GM11168 (cell line): ENCODE measurements at regions not wholly inside any gene's neighbourhood (a gene's known extent, or its start where the extent isn't known, plus 50 kb on each side); places are given as distances from the start of the nearest gene placed in this dataset.
"Not testable (repeated sequence)": the region's sequence is repeated elsewhere in the genome, so short reads cannot be mapped to it uniquely, and the experiment has no call there.

Source experiments
- in situ Hi-C: fragments of 300-500 bp; cut with MboI; formaldehyde crosslinking; loops from one replicate; pipeline ENCODE4 v1.12.0; 2022; ENCODE audit warnings: low sequenced_read_pairs; ENCODE audit not compliant: unreplicated experiment

DNA sequence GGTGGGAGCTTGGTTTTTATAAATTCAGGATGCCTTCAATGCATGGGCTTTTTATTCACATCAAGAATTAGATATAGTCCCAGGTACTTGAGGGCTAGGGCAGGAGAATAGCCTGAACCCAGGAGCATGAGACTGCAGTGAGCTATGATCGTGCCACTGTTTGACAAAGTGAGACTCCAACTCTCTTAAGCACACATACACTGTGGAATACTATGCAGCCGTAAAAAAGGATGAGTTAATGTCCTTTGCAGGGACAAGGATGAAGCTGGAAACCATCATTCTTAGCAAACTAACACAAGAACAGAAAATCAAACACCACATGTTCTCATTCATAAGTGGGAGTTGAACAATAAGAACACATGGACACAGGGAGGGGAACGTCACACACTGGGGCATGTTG, 470.0 kb downstream of the SETD4 start:
- in situ Hi-C loops, result not testable (repeated sequence)

DNA sequence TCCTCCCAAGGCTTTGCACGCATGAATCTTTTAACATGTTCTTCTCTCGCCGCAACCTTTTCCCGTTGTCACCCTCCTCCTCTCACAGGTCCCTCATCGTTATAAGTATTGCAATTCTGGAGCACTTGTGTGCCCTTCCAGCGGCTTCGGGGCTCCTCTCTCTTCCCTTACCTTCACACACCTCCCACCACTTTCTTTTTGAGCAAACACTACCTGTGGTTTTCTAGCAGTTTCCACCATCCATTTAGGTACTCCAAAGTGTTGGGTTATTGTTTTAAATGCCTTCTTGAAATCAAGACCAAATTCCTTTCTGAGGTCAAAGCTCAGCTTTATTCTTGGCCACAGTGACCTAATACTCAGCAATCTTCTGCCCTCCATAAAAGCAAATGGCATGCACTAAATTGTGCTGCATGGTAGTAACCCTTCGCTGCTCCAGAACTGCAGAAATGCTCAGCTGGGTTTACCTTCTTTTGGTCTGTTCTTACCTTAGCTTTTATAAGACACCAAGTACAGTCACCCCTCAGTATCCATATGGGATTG, 472.4 kb downstream of the SETD4 start:
- in situ Hi-C loops, result no loop called here

DNA sequence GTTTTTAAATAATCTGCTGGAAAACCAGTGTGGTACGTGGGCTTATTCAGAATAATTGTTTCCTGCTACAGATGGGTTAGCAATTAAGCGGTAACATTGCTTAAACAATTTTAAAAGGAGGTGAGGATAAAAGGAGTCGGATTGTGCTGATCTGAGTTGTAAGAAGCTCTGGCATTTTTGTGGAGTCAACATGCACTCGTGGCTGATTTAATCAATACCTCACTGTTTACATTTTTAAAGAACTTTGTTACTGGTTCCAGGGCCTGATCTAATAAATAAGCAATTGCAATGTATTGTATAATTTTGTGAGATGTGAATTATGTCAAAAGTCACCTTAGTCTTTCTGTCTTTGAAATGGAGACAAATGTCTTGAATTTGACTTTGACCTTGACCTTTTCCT, 474.0 kb downstream of the SETD4 start:
- in situ Hi-C loops, result no loop called here

GRCh38 chr21:35585878-35586277, 474.4 kb downstream of the SETD4 start:
- in situ Hi-C loops, result no loop called here

GRCh38 chr21:35585155-35585554, 475.2 kb downstream of the SETD4 start:
- in situ Hi-C loops, result no loop called here

GRCh38 chr21:35583566-35584216, 476.6 kb downstream of the SETD4 start:
- in situ Hi-C loops, result no loop called here

- in situ Hi-C loops, result no loop called here
These were observed 477.6 kb downstream of the SETD4 start for GRCh38 chr21:35582731-35583130.

- in situ Hi-C loops, result no loop called here
These were observed 478.7 kb downstream of the SETD4 start for GRCh38 chr21:35581640-35582039.

GRCh38 chr21:35579520-35580293, 480.6 kb downstream of the SETD4 start:
- in situ Hi-C loops, result no loop called here

- in situ Hi-C loops, result no loop called here
These were observed 481.4 kb downstream of the SETD4 start for GRCh38 chr21:35578831-35579471.

- in situ Hi-C loops, result no loop called here
These were observed 482.0 kb downstream of the SETD4 start for GRCh38 chr21:35578347-35578782.

- in situ Hi-C loops, result no loop called here
These were observed 484.9 kb downstream of the SETD4 start for GRCh38 chr21:35575280-35575915.

- in situ Hi-C loops, result no loop called here
These were observed 486.6 kb downstream of the SETD4 start for GRCh38 chr21:35573472-35574374.

GRCh38 chr21:35571910-35572309, 488.4 kb downstream of the SETD4 start:
- in situ Hi-C loops, result no loop called here

GRCh38 chr21:35568643-35569042, 491.7 kb downstream of the SETD4 start:
- in situ Hi-C loops, result no loop called here

DNA sequence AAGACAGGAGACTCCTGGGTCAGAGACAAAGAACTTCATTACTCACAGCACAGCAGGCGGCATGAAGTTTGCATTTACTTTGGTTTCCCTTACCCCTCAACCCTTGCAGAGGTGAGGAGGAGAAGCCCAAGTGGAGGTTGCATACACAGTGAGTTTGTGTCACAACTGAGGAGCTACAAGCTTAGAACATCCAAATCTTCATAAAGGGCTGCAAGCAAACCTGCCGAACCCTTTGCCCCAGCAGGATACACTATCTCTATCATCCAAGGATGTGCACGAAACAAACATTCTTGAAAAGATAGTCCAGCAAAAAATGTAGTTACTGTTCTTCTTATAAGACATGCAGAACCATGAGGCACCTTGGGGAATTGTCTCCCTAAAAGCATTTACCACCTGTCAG, 493.5 kb downstream of the SETD4 start:
- in situ Hi-C loops, result no loop called here

- in situ Hi-C loops, result no loop called here
These were observed 495.1 kb downstream of the SETD4 start for GRCh38 chr21:35565204-35565611.

DNA sequence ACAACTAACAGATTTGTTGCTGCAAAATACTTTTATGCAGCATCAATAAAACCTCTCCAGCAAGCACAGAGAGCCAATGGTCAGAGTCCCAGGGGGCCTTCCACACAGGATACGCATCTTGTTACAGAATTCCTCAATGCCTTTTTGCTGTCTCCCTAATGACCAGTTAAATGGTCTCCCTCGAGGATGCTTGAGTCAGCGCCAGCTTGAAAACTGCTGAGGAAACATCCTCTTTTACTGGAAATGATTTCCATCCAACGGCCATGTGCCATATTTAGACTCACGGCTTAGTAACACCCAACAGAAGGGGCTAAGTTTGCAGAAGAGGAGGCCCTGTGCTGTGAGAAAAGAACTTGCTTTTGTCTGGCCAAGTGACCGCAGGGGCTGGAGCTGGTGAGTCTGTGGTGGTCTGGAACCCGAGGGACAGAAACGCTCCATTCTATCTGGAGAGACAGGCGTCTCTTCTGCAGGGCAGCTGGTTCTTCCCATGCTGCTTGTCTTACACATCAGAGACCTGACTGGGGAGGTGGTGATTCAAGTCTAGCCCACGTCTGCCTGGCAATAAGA, 496.4 kb downstream of the SETD4 start:
- in situ Hi-C loops, result no loop called here

GRCh38 chr21:35562876-35563275, 497.4 kb downstream of the SETD4 start:
- in situ Hi-C loops, result no loop called here
